IMR-90 (cell line): ENCODE measurements at regions not wholly inside any gene's neighbourhood (a gene's known extent, or its start where the extent isn't known, plus 50 kb on each side); places are given as distances from the start of the nearest gene placed in this dataset.

ENCODE experiments used
- ATAC-seq: fragments of 200-7000 bp; cut with Tn5 transposase; 2 replicates; pipeline ENCODE4 v1.9.1; 2020; ENCODE audit warnings: low read depth, mild to moderate bottlenecking, moderate library complexity
- BruUV-seq: library from RNA; stranded (reverse); fragments of 400-500 nt; replicated peaks from 2 replicates; lab custom pipeline; 2021; lab: Mats Ljungman, UMichigan
- CTCF ChIA-PET: fragments of 300-600 bp; formaldehyde crosslinking; extraction: SDS; loops from one replicate; lab custom pipeline; 2021; ENCODE audit warnings: antibody characterized with exemption; lab: Yijun Ruan, JAX
- POLR2A ChIA-PET: fragments of 300-600 bp; sonication (Branson Sonifier 250); formaldehyde crosslinking; loops from one replicate; lab custom pipeline; 2022; ENCODE audit warnings: antibody characterized with exemption; ENCODE audit not compliant: unreplicated experiment; lab: Charles Lee
- DNase-seq: peaks from one replicate; pipeline ENCODE4 v3.0.0; 2013
- H2AFZ ChIP-seq: replicated peaks from 2 replicates; pipeline ENCODE3; 2013; ENCODE audit warnings: low read length, mild to moderate bottlenecking; ENCODE audit not compliant: poor library complexity
- H2AK5ac ChIP-seq: 2 replicates; pipeline ENCODE4 v1.6.1; 2013; ENCODE audit warnings: low read depth, low read length, inconsistent platforms
- H2AK9ac ChIP-seq: replicated peaks from 2 replicates; pipeline ENCODE3; 2013; ENCODE audit warnings: mild to moderate bottlenecking, low read depth, low read length, moderate library complexity; ENCODE audit not compliant: poor library complexity
- H2BK120ac ChIP-seq: 2 replicates; pipeline ENCODE4 v1.6.1; 2013; ENCODE audit warnings: low read depth, low read length, inconsistent platforms
- H2BK15ac ChIP-seq: 3 replicates; pipeline ENCODE4 v1.6.1; 2013; ENCODE audit warnings: low read depth, low read length, inconsistent platforms
- H2BK20ac ChIP-seq: 2 replicates; pipeline ENCODE4 v1.6.1; 2013; ENCODE audit warnings: low read depth, mild to moderate bottlenecking, inconsistent platforms, low read length, moderate library complexity
- H2BK5ac ChIP-seq: 2 replicates; pipeline ENCODE4 v1.6.1; 2013; ENCODE audit warnings: mild to moderate bottlenecking, low read depth, low read length, inconsistent platforms; ENCODE audit not compliant: poor library complexity, severe bottlenecking
- H3K14ac ChIP-seq: replicated peaks from 2 replicates; pipeline ENCODE4 v1.6.1; 2013; ENCODE audit warnings: low read depth, low read length, inconsistent platforms
- H3K18ac ChIP-seq: 2 replicates; pipeline ENCODE4 v1.6.1; 2013; ENCODE audit warnings: low read depth, low read length, control low read depth
- H3K23ac ChIP-seq: 2 replicates; pipeline ENCODE4 v1.6.1; 2013; ENCODE audit warnings: low read depth, low read length, inconsistent platforms
- H3K27ac ChIP-seq: 2 replicates; pipeline ENCODE4 v1.5.1; 2013; ENCODE audit warnings: mild to moderate bottlenecking, control low read depth, low read length; ENCODE audit not compliant: insufficient read depth
- H3K27me3 ChIP-seq: 2 replicates; pipeline ENCODE4 v1.6.1; 2013; ENCODE audit warnings: low read length; ENCODE audit not compliant: control insufficient read depth, insufficient read depth
- H3K36me3 ChIP-seq: 2 replicates; pipeline ENCODE4 v1.6.1; 2013; ENCODE audit warnings: low read length, mixed read lengths; ENCODE audit not compliant: control insufficient read depth, insufficient read depth
- H3K4ac ChIP-seq: 2 replicates; pipeline ENCODE4 v1.6.1; 2013; ENCODE audit warnings: low read depth, low read length, inconsistent platforms
- H3K4me1 ChIP-seq: 2 replicates; pipeline ENCODE4 v1.6.1; 2013; ENCODE audit warnings: low read length, mixed read lengths; ENCODE audit not compliant: control insufficient read depth, insufficient read depth
- H3K4me2 ChIP-seq: 2 replicates; pipeline ENCODE4 v1.6.1; 2013; ENCODE audit warnings: low read depth, mild to moderate bottlenecking, control low read depth, low read length, moderate library complexity
- H3K4me3 ChIP-seq: 2 replicates; pipeline ENCODE4 v1.5.1; 2013; ENCODE audit warnings: low read depth, mild to moderate bottlenecking, control low read depth, low read length, moderate library complexity; ENCODE audit not compliant: insufficient read depth
- H3K56ac ChIP-seq: 2 replicates; pipeline ENCODE4 v1.6.1; 2013; ENCODE audit warnings: low read length, inconsistent platforms; ENCODE audit not compliant: insufficient read depth; ENCODE audit errors: extremely low read depth
- H3K79me1 ChIP-seq, 2 experiments: 2 replicates each; pipeline ENCODE4 v1.6.1; 2013; ENCODE audit warnings: low read length in 2 of 2, inconsistent platforms in 1 of 2, low read depth in 1 of 2
- H3K9ac ChIP-seq: 2 replicates; pipeline ENCODE4 v1.6.1; 2013; ENCODE audit warnings: low read depth, low read length, control low read depth
- H3K9me1 ChIP-seq: 2 replicates; pipeline ENCODE4 v1.6.1; 2013; ENCODE audit warnings: low read length, inconsistent platforms; ENCODE audit not compliant: insufficient read depth
- H3K9me3 ChIP-seq: 2 replicates; pipeline ENCODE4 v1.6.1; 2013; ENCODE audit warnings: low read length; ENCODE audit not compliant: control insufficient read depth, insufficient read depth
- H4K20me1 ChIP-seq: 2 replicates; pipeline ENCODE4 v1.6.1; 2013; ENCODE audit warnings: low read length, inconsistent platforms; ENCODE audit not compliant: insufficient read depth
- H4K5ac ChIP-seq: 2 replicates; pipeline ENCODE4 v1.6.1; 2013; ENCODE audit warnings: mild to moderate bottlenecking, low read depth, low read length, control low read depth
- H4K8ac ChIP-seq, 2 experiments: 2 replicates each; pipeline ENCODE4 v1.6.1; 2013; ENCODE audit warnings: low read depth in 2 of 2, low read length in 2 of 2, control low read depth in 1 of 2, inconsistent platforms in 1 of 2
- H4K91ac ChIP-seq: 2 replicates; pipeline ENCODE4 v1.6.1; 2013; ENCODE audit warnings: low read depth, low read length, inconsistent platforms; ENCODE audit not compliant: insufficient read depth
- RCOR1 ChIP-seq: IDR thresholded peaks from 2 replicates; pipeline ENCODE4 v1.6.1; 2012; ENCODE audit warnings: mild to moderate bottlenecking, low read length, improper control_type of control experiment; ENCODE audit not compliant: insufficient replicate concordance
- RFX5 ChIP-seq: IDR thresholded peaks from 2 replicates; pipeline ENCODE4 v1.8.0; 2012; ENCODE audit warnings: low read depth, mild to moderate bottlenecking, low read length, moderate library complexity
- WGBS, 2 experiments: methylation state at CpG; one replicate each; pipeline versions ENCODE4 v1.1.5 to v1.1.7; 2013; ENCODE audit warnings: missing lambda C conversion rate in 2 of 2; ENCODE audit not compliant: insufficient read length in 1 of 2; ENCODE audit errors: extremely low coverage in 2 of 2; 5-methylcytosine and 5-hydroxymethylcytosine counted together
- dilution Hi-C: fragments of 300-500 bp; cut with HindIII; formaldehyde crosslinking; loops from one replicate; pipeline ENCODE4 v1.14.3; 2018; ENCODE audit warnings: low sequenced_read_pairs; ENCODE audit not compliant: unreplicated experiment
- in situ Hi-C: fragments of 300-500 bp; cut with MboI; formaldehyde crosslinking; loops from 3 replicates; pipeline ENCODE4 v1.14.3; 2019; ENCODE audit warnings: low sequenced_read_pairs, inconsistent platforms, mixed read lengths
- intact Hi-C: fragments of 100-400 bp; cut with micrococcal nuclease; formaldehyde crosslinking; loops from 2 replicates; pipeline ENCODE4 v1.10.0; 2022

GRCh38 chr5:176723440-176723839 is 76.2 kb downstream of the TSPAN17 start:
- Histone ChIP-seq H3K27me3 (peaks cover 57% of the 10 kb centered on the region), H2BK120ac (no peak overlapping the region), H4K5ac (no peak overlapping the region), H3K36me3 (no peaks in the 10 kb centered on the region), H2BK5ac (no peak overlapping the region), H4K8ac (no peak overlapping the region), H2AK9ac (no peak overlapping the region), H3K14ac (no peak overlapping the region), H3K4me1 (no peaks in the 10 kb centered on the region), H3K4ac (no peak overlapping the region), H2AK5ac (no peak overlapping the region), H2BK15ac (no peak overlapping the region), H3K9me3 (no peaks in the 10 kb centered on the region), H4K20me1 (no peaks in the 10 kb centered on the region), H3K27ac (no peak overlapping the region), H3K79me1 (no peaks in the 10 kb centered on the region), H3K4me3 (no peak overlapping the region), H4K91ac (no peak overlapping the region), H2BK20ac (no peak overlapping the region), H3K56ac (no peak overlapping the region), H3K9ac (no peak overlapping the region), H3K4me2 (no peak overlapping the region), H3K23ac (no peak overlapping the region), H3K18ac (no peak overlapping the region), H3K9me1 (no peaks in the 10 kb centered on the region), H2AFZ (no peak overlapping the region)
- WGBS, 2 experiments: 36% methylated on average over 3 of the region's 3 CpGs; no CpG with 5 or more reads in 1 of the 2 experiments
- POLR2A ChIA-PET: no interaction called here
- ATAC-seq: no peak
- CTCF ChIA-PET: no interaction called here
- in situ Hi-C loops (no loop called here), dilution Hi-C loops (no loop called here), intact Hi-C loops (no loop called here)
- BruUV-seq: no TSS peak
- no peak for DNase-seq
- TF ChIP-seq RFX5 (no peak), RCOR1 (no peak)
